ENCODE measurements at regions not wholly inside any gene's neighbourhood (a gene's known extent, or its start where the extent isn't known, plus 50 kb on each side); places are given as distances from the start of the nearest gene placed in this dataset.

DNA sequence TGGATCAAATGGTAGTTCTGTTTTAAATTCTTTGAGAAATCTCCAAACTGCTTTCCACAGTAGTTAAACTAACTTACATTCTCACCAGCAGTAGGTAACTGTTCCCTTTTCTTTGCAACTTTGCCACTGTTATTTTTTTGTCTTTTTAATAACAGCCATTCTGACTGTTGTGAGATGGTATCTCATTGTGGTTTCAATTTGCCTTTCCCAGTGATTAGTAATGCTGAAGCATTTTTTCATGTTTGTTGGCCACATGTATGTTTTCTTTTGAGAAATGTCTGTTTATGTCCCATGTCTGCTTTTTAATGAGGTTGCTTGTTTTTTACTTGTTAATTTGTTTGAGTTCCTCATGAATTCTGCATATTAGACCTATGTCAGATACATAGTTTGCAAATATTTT lies 198.8 kb downstream of the RAB28 start:
- Histone ChIP-seq H3K9me3 (ENCODE audit: control insufficient read depth in 1 of 2, low read length in 2 of 2) (peaks cover 0 to 3% of the 10 kb centered on the region in 2 donors), H3K36me3 (ENCODE audit: control insufficient read depth in 1 of 2, insufficient read depth in 2 of 2, low read length in 2 of 2) (no peaks in the 10 kb centered on the region), H3K27ac (ENCODE audit: low read length) (no peak overlapping the region), H3K27me3 (ENCODE audit: low read depth, low read length) (no peaks in the 10 kb centered on the region), H3K4me1 (ENCODE audit: control insufficient read depth in 1 of 2, insufficient read depth in 2 of 2, low read length in 2 of 2) (no peaks in the 10 kb centered on the region), H3K4me3 (ENCODE audit: low read depth in 1 of 2, low read length in 2 of 2) (no peak overlapping the region)

DNA sequence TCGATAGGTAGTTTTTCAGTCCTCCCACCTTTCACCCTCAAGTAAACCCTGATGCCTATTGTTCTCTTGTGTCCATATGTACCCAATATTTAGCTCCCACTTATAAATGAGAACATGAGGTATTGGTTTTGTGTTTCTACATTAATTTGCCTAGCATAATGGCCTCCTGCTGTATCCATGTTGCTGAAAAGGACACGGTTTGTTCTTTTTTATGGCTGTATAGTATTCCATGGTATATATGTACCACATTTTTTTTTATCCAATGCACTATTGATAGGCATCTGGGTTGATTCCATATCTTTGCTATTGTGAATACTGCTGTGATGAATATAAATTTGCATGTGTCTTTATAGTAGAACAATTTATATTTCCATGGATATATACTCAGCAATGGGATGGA lies 199.2 kb downstream of the RAB28 start:
- Histone ChIP-seq H3K27me3 (ENCODE audit: low read depth, low read length) (no peaks in the 10 kb centered on the region), H3K9me3 (ENCODE audit: control insufficient read depth in 1 of 2, low read length in 2 of 2) (peaks cover 0 to 3% of the 10 kb centered on the region in 2 donors), H3K36me3 (ENCODE audit: control insufficient read depth in 1 of 2, insufficient read depth in 2 of 2, low read length in 2 of 2) (no peaks in the 10 kb centered on the region), H3K27ac (ENCODE audit: low read length) (no peak overlapping the region), H3K4me1 (ENCODE audit: control insufficient read depth in 1 of 2, insufficient read depth in 2 of 2, low read length in 2 of 2) (no peaks in the 10 kb centered on the region), H3K4me3 (ENCODE audit: low read depth in 1 of 2, low read length in 2 of 2) (no peak overlapping the region)

DNA sequence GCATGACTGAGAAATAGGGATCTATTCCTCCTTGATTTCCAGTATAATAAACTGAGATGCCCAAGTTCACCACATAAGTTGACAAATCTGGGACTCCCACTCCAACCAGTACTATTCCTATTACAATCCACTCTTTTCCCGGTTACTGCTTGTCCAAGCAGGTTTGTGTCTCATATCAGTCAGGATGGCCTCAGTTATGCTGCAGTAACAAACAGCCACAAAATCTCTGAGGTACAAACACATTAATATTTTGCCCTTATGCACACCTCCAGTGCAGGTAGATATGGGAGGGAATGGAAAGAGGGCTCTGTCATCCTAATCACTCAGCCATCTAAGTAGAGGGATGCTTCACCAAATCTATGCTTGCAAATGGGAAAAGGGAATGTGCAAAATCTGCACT lies 207.8 kb downstream of the RAB28 start:
- no peaks in the 10 kb centered on the region for H3K4me1 ChIP-seq (ENCODE audit: control insufficient read depth in 1 of 2, insufficient read depth in 2 of 2, low read length in 2 of 2)
- H3K27ac ChIP-seq (ENCODE audit: low read length): no peak overlapping the region
- H3K27me3 ChIP-seq (ENCODE audit: low read depth, low read length): no peaks in the 10 kb centered on the region
- no peaks in the 10 kb centered on the region for H3K36me3 ChIP-seq (ENCODE audit: control insufficient read depth in 1 of 2, insufficient read depth in 2 of 2, low read length in 2 of 2)
- H3K4me3 ChIP-seq (ENCODE audit: low read depth in 1 of 2, low read length in 2 of 2): no peak overlapping the region
- peaks cover 5 to 17% of the 10 kb centered on the region in 2 donors for H3K9me3 ChIP-seq (ENCODE audit: control insufficient read depth in 1 of 2, low read length in 2 of 2)

DNA sequence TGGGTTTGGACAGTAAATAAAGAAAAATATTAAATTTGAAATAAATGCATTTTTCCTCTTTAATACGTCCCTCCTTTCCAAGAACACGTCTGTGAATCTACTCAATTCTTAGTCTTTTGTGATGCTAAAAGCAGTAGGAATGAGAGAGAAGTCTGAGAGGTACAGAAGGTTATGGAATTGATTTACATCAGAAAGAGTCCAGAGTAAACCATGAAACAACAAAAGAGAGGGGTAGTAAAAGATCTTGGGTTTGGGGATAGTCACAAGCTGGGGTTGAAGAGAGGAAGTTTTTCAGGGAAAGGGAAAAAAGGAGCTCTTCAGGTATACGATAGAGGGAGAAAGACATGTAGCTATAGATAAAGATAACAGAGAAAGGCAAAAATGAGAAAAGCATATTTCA lies 215.4 kb downstream of the RAB28 start:
- no peak overlapping the region for H3K4me3 ChIP-seq (ENCODE audit: low read depth in 1 of 2, low read length in 2 of 2)
- no peaks in the 10 kb centered on the region for H3K4me1 ChIP-seq (ENCODE audit: control insufficient read depth in 1 of 2, insufficient read depth in 2 of 2, low read length in 2 of 2)
- H3K36me3 ChIP-seq (ENCODE audit: control insufficient read depth in 1 of 2, insufficient read depth in 2 of 2, low read length in 2 of 2): no peaks in the 10 kb centered on the region
- H3K27ac ChIP-seq (ENCODE audit: low read length): no peak overlapping the region
- H3K9me3 ChIP-seq (ENCODE audit: control insufficient read depth in 1 of 2, low read length in 2 of 2): peaks cover 0 to 5% of the 10 kb centered on the region in 2 donors
- H3K27me3 ChIP-seq (ENCODE audit: low read depth, low read length): no peaks in the 10 kb centered on the region

DNA sequence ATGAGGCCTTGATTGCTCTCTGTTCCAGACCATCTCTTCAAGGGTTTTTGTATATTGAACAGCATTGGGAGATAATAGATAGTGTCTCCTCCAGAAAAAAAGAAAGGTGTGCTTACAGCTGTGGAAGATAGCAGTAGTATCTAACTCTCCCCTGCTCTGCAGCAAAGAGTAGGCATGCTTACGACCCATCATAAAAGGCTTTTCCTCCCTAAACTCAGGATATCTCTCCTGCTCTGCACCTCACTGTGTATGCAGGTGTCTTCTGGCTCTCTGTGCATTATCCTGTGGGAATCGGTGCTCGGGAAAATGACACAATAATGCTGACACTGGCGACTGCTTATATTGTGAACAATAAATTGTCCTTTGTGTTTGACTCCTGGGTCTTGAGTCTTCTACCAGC lies 216.0 kb downstream of the RAB28 start:
- no peak overlapping the region for H3K4me3 ChIP-seq (ENCODE audit: low read depth in 1 of 2, low read length in 2 of 2)
- H3K9me3 ChIP-seq (ENCODE audit: control insufficient read depth in 1 of 2, low read length in 2 of 2): peaks cover 0 to 3% of the 10 kb centered on the region in 2 donors
- H3K27ac ChIP-seq (ENCODE audit: low read length): no peak overlapping the region
- no peaks in the 10 kb centered on the region for H3K36me3 ChIP-seq (ENCODE audit: control insufficient read depth in 1 of 2, insufficient read depth in 2 of 2, low read length in 2 of 2)
- no peaks in the 10 kb centered on the region for H3K4me1 ChIP-seq (ENCODE audit: control insufficient read depth in 1 of 2, insufficient read depth in 2 of 2, low read length in 2 of 2)
- no peaks in the 10 kb centered on the region for H3K27me3 ChIP-seq (ENCODE audit: low read depth, low read length)

DNA sequence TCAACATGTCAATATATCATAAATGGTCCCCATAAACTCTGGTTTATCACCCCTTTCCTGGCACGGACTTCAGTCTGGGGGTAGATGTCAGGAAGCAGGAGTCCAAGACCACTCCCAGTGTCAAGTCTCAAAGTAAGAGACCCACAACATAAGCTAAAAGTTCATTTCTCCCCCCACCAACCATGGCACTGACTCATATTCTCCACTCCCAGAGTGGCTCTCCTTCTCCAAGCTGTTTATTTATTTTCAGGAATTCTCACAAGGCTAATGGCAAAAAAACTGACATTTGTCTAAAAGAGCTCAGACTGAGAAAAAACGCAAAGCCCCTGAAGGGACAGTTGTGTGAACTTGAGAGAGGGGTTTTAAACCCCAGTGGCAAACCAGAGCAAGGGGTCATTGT lies 217.0 kb downstream of the RAB28 start:
- H3K4me3 ChIP-seq (ENCODE audit: low read depth in 1 of 2, low read length in 2 of 2): no peak overlapping the region
- H3K36me3 ChIP-seq (ENCODE audit: control insufficient read depth in 1 of 2, insufficient read depth in 2 of 2, low read length in 2 of 2): no peaks in the 10 kb centered on the region
- H3K4me1 ChIP-seq (ENCODE audit: control insufficient read depth in 1 of 2, insufficient read depth in 2 of 2, low read length in 2 of 2): no peaks in the 10 kb centered on the region
- peaks cover 0 to 2% of the 10 kb centered on the region in 2 donors for H3K9me3 ChIP-seq (ENCODE audit: control insufficient read depth in 1 of 2, low read length in 2 of 2)
- no peaks in the 10 kb centered on the region for H3K27me3 ChIP-seq (ENCODE audit: low read depth, low read length)
- no peak overlapping the region for H3K27ac ChIP-seq (ENCODE audit: low read length)

DNA sequence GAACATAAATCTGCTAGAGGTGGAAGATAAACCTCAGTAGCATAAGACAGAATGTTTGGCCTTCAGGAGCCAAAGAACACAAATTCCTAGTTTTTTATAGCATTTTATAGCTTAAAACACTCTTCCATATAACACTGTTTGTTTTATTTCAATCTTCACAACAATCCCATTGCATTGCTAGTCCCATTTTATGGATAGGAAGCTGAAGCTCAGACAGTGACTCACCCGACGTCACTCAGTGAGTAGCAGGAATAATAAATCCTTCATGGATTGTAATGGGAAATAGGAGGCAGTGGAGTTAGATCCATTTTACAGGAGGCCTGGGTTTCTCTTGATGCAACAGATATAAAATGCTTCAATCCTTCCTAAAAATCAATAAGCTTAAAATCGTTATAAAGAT lies 217.5 kb downstream of the RAB28 start:
- H3K27ac ChIP-seq (ENCODE audit: low read length): no peak overlapping the region
- no peaks in the 10 kb centered on the region for H3K4me1 ChIP-seq (ENCODE audit: control insufficient read depth in 1 of 2, insufficient read depth in 2 of 2, low read length in 2 of 2)
- H3K27me3 ChIP-seq (ENCODE audit: low read depth, low read length): no peaks in the 10 kb centered on the region
- no peaks in the 10 kb centered on the region for H3K9me3 ChIP-seq (ENCODE audit: control insufficient read depth in 1 of 2, low read length in 2 of 2)
- H3K36me3 ChIP-seq (ENCODE audit: control insufficient read depth in 1 of 2, insufficient read depth in 2 of 2, low read length in 2 of 2): no peaks in the 10 kb centered on the region
- H3K4me3 ChIP-seq (ENCODE audit: low read depth in 1 of 2, low read length in 2 of 2): no peak overlapping the region

DNA sequence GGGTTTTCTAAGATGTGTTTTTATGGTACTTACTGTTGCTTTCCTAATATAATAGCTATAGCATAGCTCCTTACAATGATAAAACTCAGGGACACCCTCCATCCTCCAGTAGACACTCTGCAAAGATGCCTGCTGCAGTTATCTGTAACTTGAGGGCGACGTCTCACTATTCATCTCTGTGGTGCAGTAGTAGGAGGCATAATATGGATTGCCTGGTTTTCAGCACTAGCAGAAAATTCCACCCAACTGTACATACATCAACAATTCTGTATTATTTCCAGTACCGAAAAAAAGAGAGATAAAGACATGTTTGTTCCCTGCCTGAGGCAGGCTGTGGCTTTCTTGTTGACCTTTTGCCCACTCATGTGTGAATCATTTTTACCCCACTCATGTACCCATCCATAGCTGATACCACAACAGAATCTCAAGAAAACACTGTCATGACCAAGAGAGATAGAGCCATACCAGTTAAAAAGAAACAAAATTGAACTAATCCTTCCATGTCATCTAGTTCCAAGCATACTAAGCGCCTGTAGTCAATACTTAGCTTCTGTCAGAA lies 220.1 kb downstream of the RAB28 start:
- H3K27ac ChIP-seq (ENCODE audit: low read length): no peak overlapping the region
- no peaks in the 10 kb centered on the region for H3K9me3 ChIP-seq (ENCODE audit: control insufficient read depth in 1 of 2, low read length in 2 of 2)
- H3K4me3 ChIP-seq (ENCODE audit: low read depth in 1 of 2, low read length in 2 of 2): no peak overlapping the region
- no peaks in the 10 kb centered on the region for H3K36me3 ChIP-seq (ENCODE audit: control insufficient read depth in 1 of 2, insufficient read depth in 2 of 2, low read length in 2 of 2)
- no peaks in the 10 kb centered on the region for H3K27me3 ChIP-seq (ENCODE audit: low read depth, low read length)
- no peaks in the 10 kb centered on the region for H3K4me1 ChIP-seq (ENCODE audit: control insufficient read depth in 1 of 2, insufficient read depth in 2 of 2, low read length in 2 of 2)

DNA sequence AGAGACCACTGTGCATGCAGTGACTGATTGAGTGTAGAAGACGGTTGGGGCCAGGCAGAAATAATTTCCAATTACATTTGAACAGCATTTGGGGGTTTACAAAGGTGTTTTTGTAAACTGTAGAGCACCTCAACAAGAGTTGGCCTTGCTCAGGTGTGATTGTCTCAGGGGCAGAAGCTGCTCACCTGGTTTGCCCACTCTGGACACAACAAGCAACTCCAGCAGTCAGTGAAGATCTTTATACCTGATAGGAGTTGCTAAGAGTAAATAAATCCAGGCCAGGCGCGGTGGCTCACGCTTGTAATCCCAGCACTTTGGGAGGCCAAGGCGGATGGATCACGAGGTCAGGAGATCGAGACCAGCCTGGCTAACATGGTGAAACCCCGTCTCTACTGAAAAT lies 221.3 kb downstream of the RAB28 start:
- Histone ChIP-seq H3K27me3 (ENCODE audit: low read depth, low read length) (no peaks in the 10 kb centered on the region), H3K36me3 (ENCODE audit: control insufficient read depth in 1 of 2, insufficient read depth in 2 of 2, low read length in 2 of 2) (no peaks in the 10 kb centered on the region), H3K27ac (ENCODE audit: low read length) (no peak overlapping the region), H3K4me3 (ENCODE audit: low read depth in 1 of 2, low read length in 2 of 2) (no peak overlapping the region), H3K9me3 (ENCODE audit: control insufficient read depth in 1 of 2, low read length in 2 of 2) (no peaks in the 10 kb centered on the region), H3K4me1 (ENCODE audit: control insufficient read depth in 1 of 2, insufficient read depth in 2 of 2, low read length in 2 of 2) (no peaks in the 10 kb centered on the region)

DNA sequence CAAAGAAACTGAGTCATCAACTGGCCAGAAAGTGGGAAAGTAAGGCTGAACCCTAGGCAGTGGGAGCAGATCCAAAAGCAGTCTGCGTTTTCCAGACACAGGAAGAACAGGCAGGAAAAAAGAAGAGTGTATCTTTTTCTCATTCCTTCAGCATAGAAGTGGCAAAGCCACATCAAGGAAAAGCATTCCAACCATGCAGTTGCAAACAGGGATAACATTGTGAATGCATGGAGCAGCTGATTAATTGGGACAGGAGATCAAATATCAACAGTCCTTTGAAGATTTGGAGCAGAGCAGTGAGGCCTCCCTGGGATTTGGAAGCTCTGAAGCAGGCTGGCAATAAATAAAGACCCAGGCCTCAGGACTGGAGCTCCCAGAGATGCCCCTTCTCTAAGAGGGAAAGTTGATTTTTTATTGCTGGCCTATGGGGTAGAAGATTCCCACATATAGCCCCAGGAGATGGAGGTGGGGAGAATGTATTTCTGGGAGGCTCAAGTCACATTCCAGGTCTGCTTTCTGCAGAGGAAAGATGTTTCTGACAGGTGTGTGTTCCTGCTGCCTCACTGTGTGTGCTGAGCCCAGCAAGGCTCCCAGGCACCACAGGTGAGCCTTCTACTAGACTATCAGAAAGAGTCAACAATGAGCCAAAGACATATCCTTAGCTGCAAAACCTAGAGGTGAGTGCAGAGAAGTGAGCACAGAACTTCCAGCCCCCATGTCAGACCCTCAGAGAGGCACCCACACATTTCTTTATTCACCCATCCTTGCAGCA lies 222.5 kb downstream of the RAB28 start:
- H3K36me3 ChIP-seq (ENCODE audit: control insufficient read depth in 1 of 2, insufficient read depth in 2 of 2, low read length in 2 of 2): no peaks in the 10 kb centered on the region
- H3K4me1 ChIP-seq (ENCODE audit: control insufficient read depth in 1 of 2, insufficient read depth in 2 of 2, low read length in 2 of 2): no peaks in the 10 kb centered on the region
- H3K27ac ChIP-seq (ENCODE audit: low read length): no peak overlapping the region
- H3K27me3 ChIP-seq (ENCODE audit: low read depth, low read length): no peaks in the 10 kb centered on the region
- H3K4me3 ChIP-seq (ENCODE audit: low read depth in 1 of 2, low read length in 2 of 2): no peak overlapping the region
- H3K9me3 ChIP-seq (ENCODE audit: control insufficient read depth in 1 of 2, low read length in 2 of 2): no peaks in the 10 kb centered on the region

DNA sequence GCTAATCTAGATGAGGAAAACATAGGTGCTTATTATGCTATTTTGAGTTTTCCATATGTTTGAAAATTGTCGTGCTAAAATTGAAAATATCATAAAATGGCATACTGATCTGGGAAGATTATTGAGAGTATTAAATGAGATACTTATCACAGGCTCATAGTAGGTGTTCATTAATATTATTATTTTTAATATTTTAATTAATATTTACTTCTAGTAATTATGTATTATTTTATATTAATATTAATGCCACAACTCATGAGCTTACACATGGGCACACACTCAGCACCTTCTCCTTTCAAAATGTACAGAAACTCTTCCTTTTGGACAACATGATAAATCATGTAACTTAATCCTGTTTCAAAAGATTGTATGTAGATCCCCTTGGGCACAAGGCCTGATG lies 223.6 kb downstream of the RAB28 start:
- no peak overlapping the region for H3K4me3 ChIP-seq (ENCODE audit: low read depth in 1 of 2, low read length in 2 of 2)

DNA sequence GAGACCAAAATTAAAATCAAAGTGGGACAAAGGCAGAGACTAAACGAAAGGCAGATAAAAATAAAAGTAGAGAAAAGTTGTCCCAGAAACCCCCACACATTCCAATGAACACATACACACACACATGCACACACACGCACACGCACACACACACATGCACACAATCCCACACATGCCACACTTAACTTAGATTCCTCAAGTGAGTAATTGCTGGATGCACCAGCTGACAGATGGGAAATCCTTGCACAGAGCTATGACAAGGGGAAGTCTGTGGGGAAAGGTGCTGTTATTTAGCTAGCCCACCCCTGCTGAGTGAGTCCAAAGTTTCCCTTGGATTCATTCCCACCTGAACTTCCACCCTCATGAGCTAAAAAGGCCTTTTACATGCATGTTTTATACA lies 233.9 kb downstream of the RAB28 start:
- Histone ChIP-seq H3K36me3 (ENCODE audit: control insufficient read depth in 1 of 2, insufficient read depth in 2 of 2, low read length in 2 of 2) (no peaks in the 10 kb centered on the region), H3K27ac (ENCODE audit: low read length) (no peak overlapping the region), H3K4me1 (ENCODE audit: control insufficient read depth in 1 of 2, insufficient read depth in 2 of 2, low read length in 2 of 2) (no peaks in the 10 kb centered on the region), H3K4me3 (ENCODE audit: low read depth in 1 of 2, low read length in 2 of 2) (no peak overlapping the region), H3K9me3 (ENCODE audit: control insufficient read depth in 1 of 2, low read length in 2 of 2) (peaks cover 0 to 6% of the 10 kb centered on the region in 2 donors), H3K27me3 (ENCODE audit: low read depth, low read length) (no peaks in the 10 kb centered on the region)

More for the DNA sequence above, 223.6 kb downstream of the RAB28 start:
- no peaks in the 10 kb centered on the region for H3K4me1 ChIP-seq (ENCODE audit: control insufficient read depth in 1 of 2, insufficient read depth in 2 of 2, low read length in 2 of 2)
- H3K27ac ChIP-seq (ENCODE audit: low read length): no peak overlapping the region
- H3K9me3 ChIP-seq (ENCODE audit: control insufficient read depth in 1 of 2, low read length in 2 of 2): no peaks in the 10 kb centered on the region
- H3K36me3 ChIP-seq (ENCODE audit: control insufficient read depth in 1 of 2, insufficient read depth in 2 of 2, low read length in 2 of 2): no peaks in the 10 kb centered on the region
- no peaks in the 10 kb centered on the region for H3K27me3 ChIP-seq (ENCODE audit: low read depth, low read length)
